Neuronal stem cell (in vitro differentiated cells): ENCODE measurements at regions not wholly inside any gene's neighbourhood (a gene's known extent, or its start where the extent isn't known, plus 50 kb on each side); places are given as distances from the start of the nearest gene placed in this dataset.

Source experiments
- DNase-seq: peaks from one replicate; pipeline ENCODE4 v3.0.0-alpha.2; 2013; ENCODE audit warnings: low spot score
- H2AFZ ChIP-seq: one replicate; pipeline ENCODE4 v1.6.1; 2013; ENCODE audit warnings: mild to moderate bottlenecking, low read length, inconsistent platforms
- H2AK5ac ChIP-seq: 2 replicates; pipeline ENCODE4 v1.6.1; 2013; ENCODE audit warnings: low read depth, mild to moderate bottlenecking, inconsistent platforms, low read length, moderate library complexity, mixed read lengths
- H2BK120ac ChIP-seq: 2 replicates; pipeline ENCODE4 v1.6.1; 2013; ENCODE audit warnings: low read depth, mild to moderate bottlenecking, inconsistent platforms, low read length, moderate library complexity, mixed read lengths
- H2BK12ac ChIP-seq: one replicate; pipeline ENCODE4 v1.6.1; 2013; ENCODE audit warnings: low read length, inconsistent platforms
- H2BK15ac ChIP-seq: 2 replicates; pipeline ENCODE4 v1.6.1; 2013; ENCODE audit warnings: mild to moderate bottlenecking, low read length, inconsistent platforms, mixed read lengths
- H2BK5ac ChIP-seq: one replicate; pipeline ENCODE4 v1.6.1; 2013; ENCODE audit warnings: inconsistent platforms, mild to moderate bottlenecking, low read length, moderate library complexity
- H3K14ac ChIP-seq: one replicate; pipeline ENCODE4 v1.6.1; 2013; ENCODE audit warnings: low read length, inconsistent platforms
- H3K18ac ChIP-seq: 2 replicates; pipeline ENCODE4 v1.6.1; 2013; ENCODE audit warnings: low read length, inconsistent platforms
- H3K23ac ChIP-seq: 2 replicates; pipeline ENCODE4 v1.6.1; 2013; ENCODE audit warnings: low read depth, mild to moderate bottlenecking, mixed read lengths, low read length, inconsistent platforms; ENCODE audit not compliant: poor library complexity
- H3K27ac ChIP-seq: replicated peaks from 3 replicates; pipeline ENCODE4 v1.5.1; 2013; ENCODE audit warnings: low read length, inconsistent platforms
- H3K27me3 ChIP-seq, 3 experiments: 2 replicates each; pipeline ENCODE4 v1.6.1; 2013; ENCODE audit warnings: low read length in 3 of 3, mild to moderate bottlenecking in 2 of 3, inconsistent platforms in 1 of 3, low read depth in 1 of 3, mixed read lengths in 1 of 3, moderate library complexity in 1 of 3; ENCODE audit not compliant: control insufficient read depth in 3 of 3, insufficient read depth in 3 of 3
- H3K36me3 ChIP-seq, 2 donors: replicated peaks in 1 of 2; 2 replicates each; pipeline ENCODE4 v1.6.1; 2013; ENCODE audit warnings: low read length in 2 of 2; ENCODE audit not compliant: control insufficient read depth in 2 of 2, insufficient read depth in 2 of 2
- H3K4ac ChIP-seq: 2 replicates; pipeline ENCODE4 v1.6.1; 2013; ENCODE audit warnings: inconsistent platforms, mild to moderate bottlenecking, low read length, moderate library complexity
- H3K4me1 ChIP-seq, 2 donors: 1 replicate in 1 of 2; 2 replicates in 1 of 2; pipeline ENCODE4 v1.6.1; 2013; ENCODE audit warnings: low read length in 2 of 2, low read depth in 1 of 2; ENCODE audit not compliant: control insufficient read depth in 2 of 2, insufficient read depth in 1 of 2
- H3K4me2 ChIP-seq: one replicate; pipeline ENCODE4 v1.6.1; 2013; ENCODE audit warnings: mild to moderate bottlenecking, low read length, inconsistent platforms; ENCODE audit not compliant: insufficient read depth, poor library complexity, severe bottlenecking
- H3K4me3 ChIP-seq, 2 donors: 2 replicates each; pipeline ENCODE4 v1.5.1; 2013; ENCODE audit warnings: low read length in 2 of 2, mild to moderate bottlenecking in 2 of 2, inconsistent platforms in 1 of 2, moderate library complexity in 1 of 2
- H3K79me1 ChIP-seq: one replicate; pipeline ENCODE4 v1.6.1; 2013; ENCODE audit warnings: low read depth, mild to moderate bottlenecking, inconsistent platforms, low read length, moderate library complexity
- H3K9ac ChIP-seq: one replicate; pipeline ENCODE4 v1.6.1; 2013; ENCODE audit warnings: mild to moderate bottlenecking, low read depth, low read length, inconsistent platforms; ENCODE audit not compliant: poor library complexity
- H3K9me3 ChIP-seq, 2 donors: replicated peaks in 1 of 2; 2 replicates each; pipeline versions ENCODE3 to v1.6.1; 2013; ENCODE audit warnings: low read length in 2 of 2, mild to moderate bottlenecking in 2 of 2, inconsistent platforms in 1 of 2, low read depth in 1 of 2, mixed read lengths in 1 of 2, moderate library complexity in 1 of 2; ENCODE audit not compliant: control insufficient read depth in 2 of 2, insufficient read depth in 1 of 2
- H4K8ac ChIP-seq: one replicate; pipeline ENCODE4 v1.6.1; 2013; ENCODE audit warnings: low read depth, mild to moderate bottlenecking, inconsistent platforms, low read length, moderate library complexity
- H4K91ac ChIP-seq: one replicate; pipeline ENCODE4 v1.6.1; 2013; ENCODE audit warnings: low read length, low read depth, mild to moderate bottlenecking, inconsistent platforms; ENCODE audit not compliant: poor library complexity
- WGBS, 2 donors: extraction: QIAGEN DNeasy Blood & Tissue Kit; methylation state at CpG; one replicate each; pipeline ENCODE4 v1.1.7; 2013; ENCODE audit warnings: missing lambda C conversion rate in 2 of 2, mixed read lengths in 1 of 2; ENCODE audit not compliant: insufficient read length in 2 of 2, insufficient replicate concordance in 1 of 2; ENCODE audit errors: extremely low coverage in 2 of 2; 5-methylcytosine and 5-hydroxymethylcytosine counted together

DNA sequence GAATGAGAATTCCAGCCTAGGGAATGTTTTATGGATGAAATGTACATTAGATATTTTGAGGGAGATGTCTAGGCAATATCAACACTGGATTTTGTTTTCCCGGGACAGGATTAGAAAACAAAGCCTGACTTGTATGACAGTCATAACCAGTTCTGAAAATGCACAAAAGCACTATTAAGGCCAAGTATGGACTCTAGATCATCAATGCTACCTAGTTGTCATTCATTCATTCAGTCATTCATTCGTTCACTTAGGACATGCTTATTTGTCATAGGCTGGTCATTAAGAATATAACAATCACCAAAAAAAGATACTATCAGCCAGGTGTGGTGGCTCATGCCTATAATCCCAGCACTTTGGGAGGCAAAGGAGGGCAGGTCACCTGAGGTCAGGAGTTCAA is 511.2 kb downstream of the CMPK2 start:
- Histone ChIP-seq H3K4me2 (no peak overlapping the region), H4K91ac (no peak overlapping the region), H3K27ac (no peak overlapping the region), H2BK12ac (no peak overlapping the region), H3K36me3 (no peaks in the 10 kb centered on the region), H2AFZ (no peak overlapping the region), H2BK5ac (no peak overlapping the region), H3K23ac (no peak overlapping the region), H3K9ac (no peak overlapping the region), H2BK15ac (no peak overlapping the region), H3K79me1 (no peaks in the 10 kb centered on the region), H3K4ac (no peak overlapping the region), H3K18ac (no peak overlapping the region), H3K14ac (no peak overlapping the region), H2BK120ac (no peak overlapping the region), H3K4me3 (no peak overlapping the region), H3K4me1 (no peaks in the 10 kb centered on the region), H3K9me3 (peaks cover 0 to 3% of the 10 kb centered on the region in 2 donors), H2AK5ac (no peak overlapping the region), H3K27me3 (no peaks in the 10 kb centered on the region), H4K8ac (no peak overlapping the region)
- DNase-seq = no peak
- WGBS, 2 donors = no CpG with 5 or more reads among the region's 2 CpGs

DNA sequence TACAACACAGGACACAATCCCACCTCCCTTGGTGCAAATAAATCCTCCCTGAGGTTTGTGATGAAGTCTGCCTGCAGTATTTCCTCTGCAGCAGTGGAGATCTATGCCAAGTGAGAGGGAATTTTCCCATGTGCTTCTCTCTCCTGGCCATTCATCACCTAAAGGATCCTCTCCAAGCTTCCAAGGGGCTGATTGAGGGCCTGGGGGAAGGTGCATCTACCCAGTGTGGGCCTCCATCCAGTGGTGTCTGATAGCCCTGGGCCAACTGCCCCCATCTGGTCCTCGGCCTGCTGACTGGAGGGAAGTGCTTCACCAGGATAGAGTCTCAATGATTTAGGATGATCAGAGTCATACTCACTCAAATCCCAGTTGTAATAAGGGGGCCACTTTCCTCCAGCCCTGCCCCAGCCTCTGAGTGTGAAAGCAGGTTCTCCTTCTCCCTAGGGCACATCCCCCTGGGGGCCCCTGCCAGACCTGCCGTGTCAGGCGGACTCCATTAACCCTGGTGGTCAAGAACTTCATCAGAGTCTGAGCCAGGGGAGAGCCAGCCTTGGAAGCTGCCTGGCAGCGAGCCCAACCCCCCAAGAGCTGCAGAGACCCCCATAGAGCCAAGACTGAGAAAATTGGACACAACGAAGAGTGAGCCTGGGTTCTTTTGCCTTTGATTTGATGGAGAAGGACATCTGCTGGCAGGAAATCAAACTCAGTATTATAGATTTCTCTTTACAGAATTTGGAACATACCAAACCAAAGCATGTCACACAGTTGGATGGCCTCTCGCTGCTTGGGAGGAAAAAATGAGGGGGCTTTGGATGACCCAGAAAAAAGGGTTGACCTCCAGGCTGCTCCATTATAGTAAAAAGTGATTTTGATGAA is 509.6 kb downstream of the CMPK2 start:
- H3K18ac ChIP-seq = no peak overlapping the region
- H2BK15ac ChIP-seq = no peak overlapping the region
- no CpG with 5 or more reads among the region's 6 CpGs for WGBS, 2 donors

DNA sequence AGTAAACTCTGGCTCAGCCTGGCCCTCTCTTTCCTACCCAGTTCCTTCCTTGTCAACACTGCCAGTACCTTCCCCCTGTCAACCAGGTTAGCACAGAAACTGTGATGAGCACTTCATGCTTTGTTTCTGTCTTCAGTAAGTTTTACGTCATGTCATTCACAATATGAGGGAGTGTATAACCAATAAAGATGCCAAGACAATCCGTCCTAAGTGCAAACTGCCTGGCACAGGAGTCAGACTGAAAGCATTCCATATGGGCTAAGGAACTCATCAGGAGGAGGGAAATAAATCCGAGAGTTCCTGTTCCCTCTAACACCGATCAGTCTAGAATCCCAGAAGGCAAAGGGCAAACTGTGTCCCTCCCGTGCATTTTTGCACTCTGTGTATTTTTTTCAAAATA is 507.2 kb downstream of the CMPK2 start:
- Histone ChIP-seq H3K27ac (no peak overlapping the region), H2AK5ac (no peak overlapping the region), H4K8ac (no peak overlapping the region), H2BK15ac (no peak overlapping the region), H3K18ac (no peak overlapping the region), H2BK12ac (no peak overlapping the region), H2AFZ (peak overlapping the region; percentile 19), H3K79me1 (no peaks in the 10 kb centered on the region), H3K23ac (no peak overlapping the region), H3K9me3 (peaks cover 0 to 3% of the 10 kb centered on the region in 2 donors), H3K36me3 (no peaks in the 10 kb centered on the region), H2BK120ac (no peak overlapping the region), H3K4me3 (no peak overlapping the region), H4K91ac (no peak overlapping the region), H3K4me2 (no peak overlapping the region), H3K9ac (no peak overlapping the region), H3K4ac (no peak overlapping the region), H3K27me3 (no peaks in the 10 kb centered on the region), H3K14ac (no peak overlapping the region), H3K4me1 (no peaks in the 10 kb centered on the region), H2BK5ac (no peak overlapping the region)
- no peak for DNase-seq
- WGBS, 2 donors = no CpG with 5 or more reads among the region's 5 CpGs

More for the DNA sequence above, 509.6 kb downstream of the CMPK2 start:
- H4K91ac ChIP-seq = no peak overlapping the region
- no peaks in the 10 kb centered on the region for H3K79me1 ChIP-seq
- no peaks in the 10 kb centered on the region for H3K4me1 ChIP-seq
- no peak overlapping the region for H3K4me2 ChIP-seq
- no peak overlapping the region for H2BK12ac ChIP-seq
- H3K9me3 ChIP-seq = peaks cover 0 to 3% of the 10 kb centered on the region in 2 donors
- peak overlapping the region; percentile 40 for H2AFZ ChIP-seq
- H2AK5ac ChIP-seq = no peak overlapping the region
- H3K27me3 ChIP-seq = no peaks in the 10 kb centered on the region
- no peak overlapping the region for H3K4me3 ChIP-seq
- H3K27ac ChIP-seq = no peak overlapping the region
- no peak overlapping the region for H2BK5ac ChIP-seq
- H3K9ac ChIP-seq = no peak overlapping the region
- H3K36me3 ChIP-seq = no peaks in the 10 kb centered on the region
- DNase-seq = no peak
- no peak overlapping the region for H3K23ac ChIP-seq
- no peak overlapping the region for H3K4ac ChIP-seq
- H3K14ac ChIP-seq = no peak overlapping the region
- no peak overlapping the region for H4K8ac ChIP-seq
- no peak overlapping the region for H2BK120ac ChIP-seq

DNA sequence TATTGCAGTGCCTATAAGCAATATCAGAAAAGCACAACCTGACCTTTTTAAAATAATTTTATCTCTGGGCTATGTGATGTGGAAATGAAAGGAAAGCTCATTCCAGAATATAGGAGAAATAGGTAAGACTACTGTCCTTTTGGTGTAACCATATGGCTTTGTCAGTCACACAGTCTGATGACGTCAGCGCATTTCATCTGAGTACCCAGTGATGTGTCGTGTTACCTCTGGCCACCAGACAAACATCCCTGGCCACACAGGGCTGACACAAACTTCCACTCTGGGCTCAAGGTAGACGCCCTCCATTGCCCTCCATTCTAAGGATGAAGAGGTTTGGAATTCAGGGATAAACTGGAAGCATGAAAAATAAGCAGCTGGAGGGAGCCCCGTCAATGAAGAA is 506.7 kb downstream of the CMPK2 start:
- Histone ChIP-seq H2BK5ac (no peak overlapping the region), H3K36me3 (no peaks in the 10 kb centered on the region), H2AFZ (no peak overlapping the region), H3K9ac (no peak overlapping the region), H3K4me2 (no peak overlapping the region), H2AK5ac (no peak overlapping the region), H3K79me1 (no peaks in the 10 kb centered on the region), H3K4me1 (no peaks in the 10 kb centered on the region), H2BK15ac (no peak overlapping the region), H3K4ac (no peak overlapping the region), H2BK12ac (no peak overlapping the region), H3K9me3 (peaks cover 0 to 3% of the 10 kb centered on the region in 2 donors), H3K18ac (no peak overlapping the region), H3K23ac (no peak overlapping the region), H3K4me3 (no peak overlapping the region), H3K27ac (no peak overlapping the region), H3K14ac (no peak overlapping the region), H4K91ac (no peak overlapping the region), H3K27me3 (no peaks in the 10 kb centered on the region), H2BK120ac (no peak overlapping the region), H4K8ac (no peak overlapping the region)
- WGBS, 2 donors = no CpG with 5 or more reads among the region's 5 CpGs
- no peak for DNase-seq
